Tibial artery (tissue), 4 donors: ENCODE measurements at regions not wholly inside any gene's neighbourhood (a gene's known extent, or its start where the extent isn't known, plus 50 kb on each side); places are given as distances from the start of the nearest gene placed in this dataset.

Experiments used
- DNase-seq, 2 donors: peaks; one replicate each; pipeline ENCODE4 v3.0.0-alpha.2; 2019
- H3K27ac ChIP-seq, 2 donors: fragments of 200-600 bp; sonication (generic) in 1 of 2; 1 replicate in 1 of 2; 2 replicates in 1 of 2; pipeline ENCODE4 v1.5.1; 2018 to 2019; ENCODE audit warnings: mild to moderate bottlenecking in 1 of 2
- H3K27me3 ChIP-seq, 2 donors: fragments of 200-600 bp; sonication (generic) in 1 of 2; one replicate each; pipeline versions ENCODE4 v1.5.1 to v1.6.0; 2016 to 2019
- H3K36me3 ChIP-seq, 3 donors: fragments of 200-600 bp; sonication (generic) in 2 of 3; one replicate each; pipeline ENCODE4 v1.5.1; 2016 to 2019; ENCODE audit warnings: mild to moderate bottlenecking in 2 of 3
- H3K4me1 ChIP-seq, 4 donors: fragments of 200-600 bp; sonication (generic) in 2 of 4; 1 replicate in 3 of 4; 2 replicates in 1 of 4; pipeline ENCODE4 v1.5.1; 2016 to 2019
- H3K4me3 ChIP-seq, 2 donors: fragments of 200-600 bp; sonication (generic) in 1 of 2; 1 replicate in 1 of 2; 2 replicates in 1 of 2; pipeline ENCODE4 v1.5.1; 2018 to 2019; ENCODE audit warnings: mild to moderate bottlenecking in 2 of 2
- H3K9me3 ChIP-seq, 3 donors: fragments of 200-600 bp; sonication (generic) in 1 of 3; one replicate each; pipeline ENCODE4 v1.5.1; 2016 to 2019
- CTCF ChIP-seq, 2 experiments: fragments of 200-600 bp in 1 of 2; fragments of 450-650 bp in 1 of 2; IDR thresholded peaks; one replicate each; pipeline ENCODE4 v1.5.1; 2017 to 2019; ENCODE audit warnings: antibody characterized with exemption in 2 of 2, mild to moderate bottlenecking in 1 of 2, moderate library complexity in 1 of 2
- intact Hi-C: fragments of 100-400 bp; cut with DNase I; formaldehyde crosslinking; loops from one replicate; pipeline ENCODE4 v1.15.0; 2023; ENCODE audit warnings: low total_unique reads

- Histone ChIP-seq H3K27ac (no peak overlapping the region), H3K9me3 (no peaks in the 10 kb centered on the region), H3K4me3 (no peak overlapping the region), H3K4me1 (no peaks in the 10 kb centered on the region), H3K27me3 (no peaks in the 10 kb centered on the region), H3K36me3 (no peaks in the 10 kb centered on the region)
- TF ChIP-seq CTCF (IDR thresholded peaks at IDR 0.05) = no peak
- intact Hi-C loops = no loop called here
- DNase-seq = no peak
Observed at GRCh38 chr11:131157678-131158077, 212.7 kb upstream of the NTM start.

GRCh38 chr11:131160846-131161245, 209.6 kb upstream of the NTM start:
- Histone ChIP-seq H3K27me3 (no peaks in the 10 kb centered on the region), H3K4me1 (no peaks in the 10 kb centered on the region), H3K9me3 (no peaks in the 10 kb centered on the region), H3K27ac (no peak overlapping the region), H3K36me3 (no peaks in the 10 kb centered on the region), H3K4me3 (no peak overlapping the region)
- TF ChIP-seq CTCF (IDR thresholded peaks at IDR 0.05) = no peak
- DNase-seq = no peak
- intact Hi-C loops = no loop called here

- TF ChIP-seq CTCF (IDR thresholded peaks at IDR 0.05) = no peak
- intact Hi-C loops = no loop called here
- no peaks in the 10 kb centered on the region for H3K36me3 ChIP-seq
- H3K27me3 ChIP-seq = no peaks in the 10 kb centered on the region
- no peaks in the 10 kb centered on the region for H3K4me1 ChIP-seq
- H3K9me3 ChIP-seq = no peaks in the 10 kb centered on the region
- H3K27ac ChIP-seq = no peak overlapping the region
- no peak overlapping the region for H3K4me3 ChIP-seq
- DNase-seq = no peak
Observed at GRCh38 chr11:131163613-131164012, 206.8 kb upstream of the NTM start.

- DNase-seq = no peak
- no peaks in the 10 kb centered on the region for H3K9me3 ChIP-seq
- TF ChIP-seq CTCF (IDR thresholded peaks at IDR 0.05) = no peak
- intact Hi-C loops = no loop called here
- no peak overlapping the region for H3K4me3 ChIP-seq
- no peak overlapping the region for H3K27ac ChIP-seq
- H3K27me3 ChIP-seq = no peaks in the 10 kb centered on the region
- H3K36me3 ChIP-seq = no peaks in the 10 kb centered on the region
- no peaks in the 10 kb centered on the region for H3K4me1 ChIP-seq
Observed at GRCh38 chr11:131165036-131165435, 205.4 kb upstream of the NTM start.

- H3K9me3 ChIP-seq = no peaks in the 10 kb centered on the region
- TF ChIP-seq CTCF (IDR thresholded peaks at IDR 0.05) = no peak
- no peak overlapping the region for H3K27ac ChIP-seq
- no peaks in the 10 kb centered on the region for H3K36me3 ChIP-seq
- H3K4me1 ChIP-seq = no peaks in the 10 kb centered on the region
- H3K4me3 ChIP-seq = no peak overlapping the region
- DNase-seq = no peak
- intact Hi-C loops = no loop called here
- no peaks in the 10 kb centered on the region for H3K27me3 ChIP-seq
Observed at GRCh38 chr11:131168839-131169713, 201.3 kb upstream of the NTM start.
